Ishikawa (cell line): ENCODE measurements at regions not wholly inside any gene's neighbourhood (a gene's known extent, or its start where the extent isn't known, plus 50 kb on each side); places are given as distances from the start of the nearest gene placed in this dataset.

ENCODE experiments used
- EP300 ChIP-seq: IDR thresholded peaks from 2 replicates; pipeline ENCODE4 v1.6.1; 2012; ENCODE audit warnings: borderline replicate concordance
- RAD21 ChIP-seq: IDR thresholded peaks from 2 replicates; pipeline ENCODE4 v1.6.1; 2012; ENCODE audit warnings: low read depth
- TEAD4 ChIP-seq: IDR thresholded peaks from 2 replicates; pipeline ENCODE4 v1.6.1; 2012
- ZBTB7A ChIP-seq: IDR thresholded peaks from 2 replicates; pipeline ENCODE4 v1.6.1; 2012; ENCODE audit warnings: low read depth

- TF ChIP-seq EP300 (no peak), ZBTB7A (no peak), RAD21 (no peak), TEAD4 (no peak)
These were observed 315.3 kb downstream of the TYW1 start for GRCh38 chr7:67311901-67312300.
